Left ventricle myocardium inferior (tissue), 1 donor: ENCODE measurements at regions not wholly inside any gene's neighbourhood (a gene's known extent, or its start where the extent isn't known, plus 50 kb on each side); places are given as distances from the start of the nearest gene placed in this dataset.
A peak's percentile ranks its signal among the peaks of the same experiment; 100 is the strongest.

Experiments
- DNase-seq: peaks from one replicate; pipeline ENCODE4 v3.0.0-alpha.2; 2020
- H3K27ac ChIP-seq: fragments of 200-600 bp; replicated peaks from 2 replicates; pipeline ENCODE4 v1.8.0; 2021
- H3K27me3 ChIP-seq: fragments of 200-600 bp; 2 replicates; pipeline ENCODE4 v1.8.0; 2021; ENCODE audit warnings: low read depth
- H3K36me3 ChIP-seq: fragments of 200-600 bp; 2 replicates; pipeline ENCODE4 v1.8.0; 2021
- H3K4me1 ChIP-seq: fragments of 200-600 bp; 2 replicates; pipeline ENCODE4 v1.8.0; 2021
- H3K4me3 ChIP-seq: fragments of 200-600 bp; 2 replicates; pipeline ENCODE4 v1.8.0; 2021; ENCODE audit warnings: mild to moderate bottlenecking, moderate library complexity
- H3K9me3 ChIP-seq: fragments of 200-600 bp; replicated peaks from 2 replicates; pipeline ENCODE4 v1.8.0; 2021
- intact Hi-C: fragments of 100-400 bp; cut with micrococcal nuclease; formaldehyde crosslinking; loops from one replicate; pipeline ENCODE4 v1.11.0; 2022
- TF ChIP-seq, protein P1 (sequence below): fragments of 200-600 bp; IDR thresholded peaks from 2 replicates; pipeline ENCODE4 v1.8.0; 2021; ENCODE audit warnings: antibody characterized with exemption, mild to moderate bottlenecking, borderline replicate concordance
- donor health status: DM: no; HTN: yes; CAD: no; lungs with severe emphysema.

DNA sequence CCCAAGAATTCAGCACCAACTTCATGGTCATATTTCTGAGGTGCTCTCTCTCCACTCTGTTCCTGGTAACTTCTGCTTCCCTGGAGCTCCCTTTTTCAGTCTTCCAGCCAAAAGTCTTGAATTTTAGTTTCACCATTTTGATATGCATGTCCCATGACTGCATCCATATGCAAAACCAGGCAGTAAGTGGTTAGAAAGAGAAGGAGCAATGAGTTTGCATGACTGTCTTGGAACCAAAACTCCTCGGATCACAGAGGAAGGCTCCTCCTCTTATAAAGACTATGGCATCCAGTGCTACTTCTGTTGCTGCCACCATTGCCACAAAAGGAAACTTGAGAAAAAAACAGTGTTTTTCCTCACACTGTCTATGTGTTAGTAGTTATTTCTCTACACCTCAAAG lies 269.1 kb upstream of the GLI3 start:
- Histone ChIP-seq H3K27ac (no peak overlapping the region), H3K4me3 (no peak overlapping the region), H3K4me1 (no peaks in the 10 kb centered on the region), H3K27me3 (no peaks in the 10 kb centered on the region), H3K9me3 (peaks cover 14% of the 10 kb centered on the region), H3K36me3 (no peaks in the 10 kb centered on the region)
- DNase-seq, result no peak
- intact Hi-C loops, result no loop called here
- TF ChIP-seq, protein P1, sequence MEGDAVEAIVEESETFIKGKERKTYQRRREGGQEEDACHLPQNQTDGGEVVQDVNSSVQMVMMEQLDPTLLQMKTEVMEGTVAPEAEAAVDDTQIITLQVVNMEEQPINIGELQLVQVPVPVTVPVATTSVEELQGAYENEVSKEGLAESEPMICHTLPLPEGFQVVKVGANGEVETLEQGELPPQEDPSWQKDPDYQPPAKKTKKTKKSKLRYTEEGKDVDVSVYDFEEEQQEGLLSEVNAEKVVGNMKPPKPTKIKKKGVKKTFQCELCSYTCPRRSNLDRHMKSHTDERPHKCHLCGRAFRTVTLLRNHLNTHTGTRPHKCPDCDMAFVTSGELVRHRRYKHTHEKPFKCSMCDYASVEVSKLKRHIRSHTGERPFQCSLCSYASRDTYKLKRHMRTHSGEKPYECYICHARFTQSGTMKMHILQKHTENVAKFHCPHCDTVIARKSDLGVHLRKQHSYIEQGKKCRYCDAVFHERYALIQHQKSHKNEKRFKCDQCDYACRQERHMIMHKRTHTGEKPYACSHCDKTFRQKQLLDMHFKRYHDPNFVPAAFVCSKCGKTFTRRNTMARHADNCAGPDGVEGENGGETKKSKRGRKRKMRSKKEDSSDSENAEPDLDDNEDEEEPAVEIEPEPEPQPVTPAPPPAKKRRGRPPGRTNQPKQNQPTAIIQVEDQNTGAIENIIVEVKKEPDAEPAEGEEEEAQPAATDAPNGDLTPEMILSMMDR, result no peak

DNA sequence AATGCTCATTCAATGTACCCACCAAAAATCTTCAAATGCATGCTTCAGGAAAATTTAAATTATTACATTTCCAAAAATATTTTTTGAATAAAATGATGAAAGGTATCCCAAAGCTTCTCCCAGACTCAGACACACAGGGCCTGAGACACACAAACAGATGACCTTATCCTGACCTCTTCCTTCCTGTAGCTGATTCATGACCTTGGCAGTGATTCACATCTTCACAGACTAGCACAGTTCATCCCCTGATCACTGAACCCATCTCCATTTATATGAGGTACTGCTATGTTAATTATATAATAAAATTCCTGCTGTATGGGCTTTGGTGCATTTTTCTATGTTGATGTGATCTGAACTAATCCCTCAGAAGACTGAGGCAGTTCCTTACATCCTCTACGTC lies 265.0 kb upstream of the GLI3 start:
- H3K36me3 ChIP-seq, result no peaks in the 10 kb centered on the region
- H3K27me3 ChIP-seq, result peaks cover 10% of the 10 kb centered on the region
- no peak for DNase-seq
- intact Hi-C loops, result no loop called here
- no peak overlapping the region for H3K4me3 ChIP-seq
- H3K4me1 ChIP-seq, result no peaks in the 10 kb centered on the region
- H3K27ac ChIP-seq, result no peak overlapping the region
- H3K9me3 ChIP-seq, result peaks cover 2% of the 10 kb centered on the region
- TF ChIP-seq, protein P1, result no peak

DNA sequence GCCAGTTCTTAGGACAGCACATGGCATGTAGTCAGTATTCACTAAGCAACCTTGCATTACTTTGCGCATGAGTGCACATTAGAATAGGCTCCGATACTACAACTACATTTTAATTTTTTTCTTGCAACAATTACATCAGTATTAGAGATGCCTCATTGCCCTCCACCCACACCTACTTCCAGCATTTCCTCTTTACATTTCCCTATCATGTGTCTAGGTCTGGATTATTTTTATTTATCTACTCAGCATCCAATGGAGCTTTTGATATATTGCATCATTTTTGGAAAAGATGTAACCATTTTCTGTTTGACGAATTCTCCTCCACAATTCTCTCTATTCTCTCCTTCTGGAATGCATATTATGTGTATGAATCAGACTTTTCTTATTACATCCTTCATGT lies 258.2 kb upstream of the GLI3 start:
- H3K4me3 ChIP-seq, result no peak overlapping the region
- intact Hi-C loops, result loop anchor here (10.0 kb wide), 1 partner anchor 160 kb away; no protein-coding TSS in a partner anchor
- DNase-seq, result no peak
- H3K9me3 ChIP-seq, result no peaks in the 10 kb centered on the region
- TF ChIP-seq, protein P1, result no peak
- H3K36me3 ChIP-seq, result no peaks in the 10 kb centered on the region
- peaks cover 16% of the 10 kb centered on the region for H3K4me1 ChIP-seq
- peak overlapping the region; percentile 74 for H3K27ac ChIP-seq
- H3K27me3 ChIP-seq, result peaks cover 44% of the 10 kb centered on the region

DNA sequence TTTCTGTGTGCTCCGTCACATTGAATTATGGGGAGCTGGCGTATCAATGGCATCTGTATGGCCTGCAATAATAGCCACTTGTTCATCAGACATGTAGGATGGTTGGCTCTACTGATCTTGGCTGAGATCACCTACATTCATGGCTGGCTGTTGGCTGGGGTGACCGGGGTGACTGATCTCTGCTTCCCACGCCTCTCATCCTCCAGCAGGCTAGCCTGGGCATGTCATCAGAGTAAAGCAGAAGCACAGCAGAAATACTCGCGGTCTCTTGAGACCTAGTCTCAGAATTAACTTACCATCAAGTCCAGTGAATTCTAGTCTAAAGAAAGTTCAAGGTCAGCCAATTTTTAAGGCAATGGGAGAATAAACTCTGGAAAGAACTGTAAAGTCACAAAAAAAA lies 257.7 kb upstream of the GLI3 start:
- no peaks in the 10 kb centered on the region for H3K36me3 ChIP-seq
- DNase-seq, result peak; percentile 23
- H3K9me3 ChIP-seq, result no peaks in the 10 kb centered on the region

DNA sequence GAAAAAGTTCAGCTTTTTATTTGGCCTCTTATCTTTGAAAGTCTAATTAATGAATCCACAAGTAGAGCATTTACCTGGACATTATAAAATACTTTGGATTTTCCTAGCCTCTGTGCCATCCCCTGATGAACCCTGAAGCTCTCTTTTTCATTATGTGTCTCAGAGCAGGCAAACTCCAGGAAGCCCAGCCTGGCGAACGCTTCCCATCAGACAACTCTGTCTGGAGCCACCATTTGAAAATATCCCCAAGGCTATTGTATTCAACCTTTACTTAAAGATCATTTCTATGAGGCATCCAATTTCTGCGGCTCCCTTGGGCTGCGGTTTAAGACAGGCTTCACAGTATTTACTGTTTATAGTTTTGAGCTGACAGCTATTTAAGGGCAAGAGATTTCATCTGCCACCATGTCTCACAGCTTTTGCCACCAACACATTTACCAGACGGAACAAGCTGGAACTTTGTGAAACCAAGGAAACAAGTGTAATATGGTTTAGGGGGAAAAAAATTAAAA lies 257.2 kb upstream of the GLI3 start:
- Histone ChIP-seq H3K9me3 (no peaks in the 10 kb centered on the region), H3K4me3 (peak overlapping the region; percentile 62), H3K27ac (peak overlapping the region; percentile 74), H3K36me3 (no peaks in the 10 kb centered on the region), H3K27me3 (peaks cover 44% of the 10 kb centered on the region), H3K4me1 (peaks cover 16% of the 10 kb centered on the region)
- DNase-seq, result no peak
- TF ChIP-seq, protein P1, result no peak
- intact Hi-C loops, result loop anchor here (10.0 kb wide), 1 partner anchor 159 kb away; no protein-coding TSS in a partner anchor

More for the DNA sequence above, 257.7 kb upstream of the GLI3 start:
- Histone ChIP-seq H3K27ac (peak overlapping the region; percentile 74), H3K4me3 (no peak overlapping the region), H3K4me1 (peaks cover 16% of the 10 kb centered on the region), H3K27me3 (peaks cover 44% of the 10 kb centered on the region)
- intact Hi-C loops, result loop anchor here (10.0 kb wide), 1 partner anchor 160 kb away; no protein-coding TSS in a partner anchor
- TF ChIP-seq, protein P1, result no peak
